HG03521 (cell line): ENCODE measurements at regions not wholly inside any gene's neighbourhood (a gene's known extent, or its start where the extent isn't known, plus 50 kb on each side); places are given as distances from the start of the nearest gene placed in this dataset.

Experiments used
- ATAC-seq: cut with Tn5 transposase; IDR thresholded peaks from one replicate; pipeline ENCODE4 v1.9.1; 2021; ENCODE audit warnings: mild to moderate bottlenecking, moderate library complexity; ENCODE audit not compliant: unreplicated experiment

- no peak for ATAC-seq
Observed at GRCh38 chr6:11926594-11927407, 85.3 kb upstream of the HIVEP1 start.

GRCh38 chr6:11925805-11926204 is 86.3 kb upstream of the HIVEP1 start:
- no peak for ATAC-seq

- no peak for ATAC-seq
Observed at GRCh38 chr6:11923621-11924020, 88.5 kb upstream of the HIVEP1 start.

- ATAC-seq: no peak
Observed at GRCh38 chr6:11922901-11923300, 89.2 kb upstream of the HIVEP1 start.

- no peak for ATAC-seq
Observed at GRCh38 chr6:11921751-11922150, 90.4 kb upstream of the HIVEP1 start.

- ATAC-seq: no peak
Observed at GRCh38 chr6:11921017-11921438, 91.1 kb upstream of the HIVEP1 start.

- ATAC-seq: no peak
Observed at GRCh38 chr6:11920566-11920965, 91.5 kb upstream of the HIVEP1 start.

GRCh38 chr6:11919771-11920440 is 92.2 kb upstream of the HIVEP1 start:
- ATAC-seq: no peak

- ATAC-seq: no peak
Observed at GRCh38 chr6:11918739-11919605, 93.1 kb upstream of the HIVEP1 start.

- no peak for ATAC-seq
Observed at GRCh38 chr6:11917951-11918738, 94.0 kb upstream of the HIVEP1 start.

GRCh38 chr6:11912420-11912819 is 99.7 kb upstream of the HIVEP1 start:
- no peak for ATAC-seq

GRCh38 chr6:11911538-11911937 is 100.6 kb upstream of the HIVEP1 start:
- no peak for ATAC-seq

GRCh38 chr6:11909696-11910132 is 102.4 kb upstream of the HIVEP1 start:
- ATAC-seq: no peak

GRCh38 chr6:11908436-11909105 is 103.5 kb upstream of the HIVEP1 start:
- no peak for ATAC-seq

GRCh38 chr6:11903645-11904044 is 108.5 kb upstream of the HIVEP1 start:
- no peak for ATAC-seq

GRCh38 chr6:11902527-11902926 is 109.6 kb upstream of the HIVEP1 start:
- no peak for ATAC-seq

- no peak for ATAC-seq
Observed at GRCh38 chr6:11900662-11901598, 111.2 kb upstream of the HIVEP1 start.

- no peak for ATAC-seq
Observed at GRCh38 chr6:11899645-11900044, 112.5 kb upstream of the HIVEP1 start.

- ATAC-seq: no peak
Observed at GRCh38 chr6:11894212-11894611, 115.6 kb upstream of the ADTRP start.
